ENCODE measurements at regions not wholly inside any gene's neighbourhood (a gene's known extent, or its start where the extent isn't known, plus 50 kb on each side); places are given as distances from the start of the nearest gene placed in this dataset.
A peak's percentile ranks its signal among the peaks of the same experiment; 100 is the strongest.

GRCh38 chr2:20551260-20551944, 99.5 kb downstream of the HS1BP3 start:
- 20% methylated on average over 2 of the region's 9 CpGs; no CpG with 5 or more reads in 1 of the 2 experiments for WGBS, 2 experiments (ENCODE audit: extremely low coverage in 2 of 2, insufficient read length in 1 of 2)
- H3K27ac ChIP-seq (ENCODE audit: insufficient read depth, low read length), result no peak overlapping the region
- no peak overlapping the region; the same call in 1 of the 2 replicates for H3K18ac ChIP-seq (ENCODE audit: low read depth, low read length)
- H2AK5ac ChIP-seq (ENCODE audit: low read depth, low read length), result no peak overlapping the region
- no TSS peak for BruUV-seq (replicated peaks)
- no peak overlapping the region for H2BK5ac ChIP-seq (ENCODE audit: low read depth, low read length, poor library complexity, severe bottlenecking)
- no peak overlapping the region for H3K4me2 ChIP-seq (ENCODE audit: low read depth, low read length)
- ChIA-PET POLR2A (ENCODE audit: unreplicated experiment) (no interaction called here), CTCF (interaction anchor here (0.9 kb wide), 1 partner anchor 12 kb away, joined by 3 read pairs; no protein-coding TSS in a partner anchor)
- H2BK15ac ChIP-seq (ENCODE audit: low read depth, low read length), result no peak overlapping the region
- H3K9ac ChIP-seq (ENCODE audit: low read depth, low read length), result no peak overlapping the region
- peaks cover 5% of the 10 kb centered on the region for H3K4me1 ChIP-seq (ENCODE audit: control insufficient read depth, insufficient read depth, low read length)
- peak overlapping the region; percentile 61; the same call in 1 of the 2 replicates for H3K23ac ChIP-seq (ENCODE audit: low read depth, low read length)
- dilution Hi-C loops (cut with HindIII; ENCODE audit: low sequenced_read_pairs, unreplicated experiment), result no loop called here
- TF ChIP-seq CHD1 (IDR thresholded peaks at IDR 0.05; ENCODE audit: low read depth, low read length), result no peak
- TF ChIP-seq MXI1 (IDR thresholded peaks at IDR 0.05; ENCODE audit: borderline replicate concordance, low read depth, low read length), result no peak
- TF ChIP-seq MAZ (IDR thresholded peaks at IDR 0.05; ENCODE audit: borderline replicate concordance, low read depth, low read length), result no peak
- TF ChIP-seq RFX5 (IDR thresholded peaks at IDR 0.05; ENCODE audit: low read depth, low read length), result no peak
- no peak for TF ChIP-seq FOS (IDR thresholded peaks at IDR 0.05; ENCODE audit: low read depth, low read length)
- no peak for TF ChIP-seq MAFK (IDR thresholded peaks at IDR 0.05; ENCODE audit: low read depth, low read length)
- no peak overlapping the region for H3K4ac ChIP-seq (ENCODE audit: low read depth, low read length)
- no peak overlapping the region for H4K91ac ChIP-seq (ENCODE audit: insufficient read depth, low read depth, low read length)
- peak overlapping the region; percentile 1 for H2AFZ ChIP-seq (replicated peaks; ENCODE audit: low read length, poor library complexity)
- no peaks in the 10 kb centered on the region for H4K20me1 ChIP-seq (ENCODE audit: insufficient read depth, low read length)
- H3K27me3 ChIP-seq (ENCODE audit: control insufficient read depth, insufficient read depth, low read length), result peaks cover 5% of the 10 kb centered on the region; the same call in 1 of the 2 replicates
- intact Hi-C loops (cut with micrococcal nuclease), result no loop called here
- ATAC-seq (ENCODE audit: low read depth), result peak; percentile 42; the same call in 1 of the 2 replicates
- in situ Hi-C loops (cut with MboI; ENCODE audit: low sequenced_read_pairs), result no loop called here
- H3K9me3 ChIP-seq (ENCODE audit: control insufficient read depth, insufficient read depth, low read length), result no peaks in the 10 kb centered on the region
- H2AK9ac ChIP-seq (replicated peaks; ENCODE audit: low read depth, low read length, poor library complexity), result no peak overlapping the region
- H3K9me1 ChIP-seq (ENCODE audit: insufficient read depth, low read length), result no peaks in the 10 kb centered on the region; the same call in 1 of the 2 replicates
- no peak overlapping the region for H2BK20ac ChIP-seq (ENCODE audit: low read depth, low read length)
- no peak overlapping the region for H3K4me3 ChIP-seq (ENCODE audit: insufficient read depth, low read depth, low read length)
- no peak overlapping the region for H3K14ac ChIP-seq (replicated peaks; ENCODE audit: low read depth, low read length)
- no peak for DNase-seq
- no peaks in the 10 kb centered on the region for H3K79me1 ChIP-seq (ENCODE audit: low read depth in 1 of 2, low read length in 2 of 2)
- no peak overlapping the region for H2BK120ac ChIP-seq (ENCODE audit: low read depth, low read length)
- no peak overlapping the region; the same call in 1 of the 2 replicates for H4K5ac ChIP-seq (ENCODE audit: low read depth, low read length)
- H3K56ac ChIP-seq (ENCODE audit: extremely low read depth, insufficient read depth, low read length), result no peak overlapping the region
- no peak overlapping the region for H4K8ac ChIP-seq (ENCODE audit: low read depth in 2 of 2, low read length in 2 of 2)
- H3K36me3 ChIP-seq (ENCODE audit: control insufficient read depth, insufficient read depth, low read length), result no peaks in the 10 kb centered on the region
